Left lung (tissue), 4 donors: ENCODE measurements at regions not wholly inside any gene's neighbourhood (a gene's known extent, or its start where the extent isn't known, plus 50 kb on each side); places are given as distances from the start of the nearest gene placed in this dataset.

Experiments used
- ATAC-seq: fragments of 200-7000 bp; cut with Tn5 transposase; one replicate; pipeline ENCODE4 v1.9.1; 2020; ENCODE audit warnings: moderate library complexity
- DNase-seq, 4 donors: peaks; one replicate each; pipeline ENCODE4 v3.0.0-alpha.2; 2013 to 2020
- H3K27ac ChIP-seq, 2 donors: fragments of 200-600 bp; sonication (generic) in 1 of 2; one replicate each; pipeline versions ENCODE4 v1.5.0 to v1.8.0; 2020 to 2021
- H3K27me3 ChIP-seq, 2 donors: fragments of 200-600 bp; sonication (generic) in 1 of 2; one replicate each; pipeline versions ENCODE4 v1.5.0 to v1.8.0; 2020 to 2021
- H3K36me3 ChIP-seq, 2 donors: fragments of 200-600 bp; sonication (generic) in 1 of 2; one replicate each; pipeline versions ENCODE4 v1.5.0 to v1.8.0; 2020 to 2021
- H3K4me1 ChIP-seq, 2 donors: fragments of 200-600 bp; one replicate each; pipeline ENCODE4 v1.8.0; 2021
- H3K4me3 ChIP-seq, 2 donors: fragments of 200-600 bp; sonication (generic) in 1 of 2; one replicate each; pipeline versions ENCODE4 v1.5.0 to v1.8.0; 2020 to 2021; ENCODE audit warnings: mild to moderate bottlenecking in 1 of 2
- H3K9me3 ChIP-seq, 2 donors: fragments of 200-600 bp; sonication (generic) in 1 of 2; one replicate each; pipeline versions ENCODE4 v1.5.0 to v1.8.0; 2020 to 2021
- intact Hi-C, 2 donors: fragments of 100-400 bp; cut with DNase I; formaldehyde crosslinking; loops; one replicate each; pipeline versions ENCODE4 v1.11.2 to v1.14.2; 2022
- TF ChIP-seq, protein P1 (sequence below), 2 donors: fragments of 200-600 bp; sonication (generic) in 1 of 2; IDR thresholded peaks; one replicate each; pipeline versions ENCODE4 v1.5.0 to v1.8.0; 2021; ENCODE audit warnings: antibody characterized with exemption in 2 of 2
- donor health status: DM: no; HTN: yes; CAD: no.
- donor health status: DM: no; HTN: no; CAD: no.

GRCh38 chr6:105587349-105588122, 184.7 kb upstream of the PREP start:
- TF ChIP-seq, protein P1, sequence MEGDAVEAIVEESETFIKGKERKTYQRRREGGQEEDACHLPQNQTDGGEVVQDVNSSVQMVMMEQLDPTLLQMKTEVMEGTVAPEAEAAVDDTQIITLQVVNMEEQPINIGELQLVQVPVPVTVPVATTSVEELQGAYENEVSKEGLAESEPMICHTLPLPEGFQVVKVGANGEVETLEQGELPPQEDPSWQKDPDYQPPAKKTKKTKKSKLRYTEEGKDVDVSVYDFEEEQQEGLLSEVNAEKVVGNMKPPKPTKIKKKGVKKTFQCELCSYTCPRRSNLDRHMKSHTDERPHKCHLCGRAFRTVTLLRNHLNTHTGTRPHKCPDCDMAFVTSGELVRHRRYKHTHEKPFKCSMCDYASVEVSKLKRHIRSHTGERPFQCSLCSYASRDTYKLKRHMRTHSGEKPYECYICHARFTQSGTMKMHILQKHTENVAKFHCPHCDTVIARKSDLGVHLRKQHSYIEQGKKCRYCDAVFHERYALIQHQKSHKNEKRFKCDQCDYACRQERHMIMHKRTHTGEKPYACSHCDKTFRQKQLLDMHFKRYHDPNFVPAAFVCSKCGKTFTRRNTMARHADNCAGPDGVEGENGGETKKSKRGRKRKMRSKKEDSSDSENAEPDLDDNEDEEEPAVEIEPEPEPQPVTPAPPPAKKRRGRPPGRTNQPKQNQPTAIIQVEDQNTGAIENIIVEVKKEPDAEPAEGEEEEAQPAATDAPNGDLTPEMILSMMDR (IDR thresholded peaks at IDR 0.05): no peak
- H3K27me3 ChIP-seq: no peaks in the 10 kb centered on the region
- peaks cover 0 to 9% of the 10 kb centered on the region in 2 donors for H3K4me1 ChIP-seq
- intact Hi-C loops: no loop called here
- H3K4me3 ChIP-seq: no peak overlapping the region
- no peaks in the 10 kb centered on the region for H3K9me3 ChIP-seq
- no peaks in the 10 kb centered on the region for H3K36me3 ChIP-seq
- DNase-seq (no peak), ATAC-seq (no peak)
- no peak overlapping the region for H3K27ac ChIP-seq

DNA sequence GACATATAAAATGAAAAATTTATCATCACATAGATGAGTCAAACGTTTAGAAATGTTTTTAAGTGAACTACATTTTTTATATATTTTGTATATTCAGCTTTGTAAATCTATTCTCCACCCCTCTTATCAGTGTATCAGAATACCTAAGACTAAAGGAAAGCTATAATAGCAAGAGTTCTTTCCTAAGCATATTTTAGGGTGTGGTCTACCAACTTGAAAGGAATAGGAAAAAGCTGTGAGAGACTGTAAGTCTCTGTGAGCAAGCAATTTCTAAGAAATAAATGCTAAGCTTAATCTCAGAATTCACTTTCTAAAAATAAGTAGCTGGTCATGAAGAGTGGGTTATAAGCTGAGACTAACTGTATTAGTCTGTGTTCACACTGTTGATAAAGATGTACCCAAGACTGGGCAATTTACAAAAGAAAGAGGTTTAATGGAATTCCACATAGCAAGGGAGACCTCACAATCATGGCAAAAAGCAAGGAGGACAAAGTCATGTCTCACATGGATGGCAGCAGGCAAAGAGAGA, 175.4 kb upstream of the PREP start:
- TF ChIP-seq, protein P1 (IDR thresholded peaks at IDR 0.05): no peak
- H3K9me3 ChIP-seq: no peaks in the 10 kb centered on the region
- no peak for ATAC-seq
- H3K4me1 ChIP-seq: no peaks in the 10 kb centered on the region
- no peak overlapping the region for H3K27ac ChIP-seq
- no peak for DNase-seq
- H3K27me3 ChIP-seq: no peaks in the 10 kb centered on the region
- no peaks in the 10 kb centered on the region for H3K36me3 ChIP-seq
- H3K4me3 ChIP-seq: no peak overlapping the region
- intact Hi-C loops: no loop called here

- H3K4me1 ChIP-seq: no peaks in the 10 kb centered on the region
- H3K27ac ChIP-seq: no peak overlapping the region
- H3K36me3 ChIP-seq: no peaks in the 10 kb centered on the region
- no peak for ATAC-seq
- H3K4me3 ChIP-seq: no peak overlapping the region
- no peaks in the 10 kb centered on the region for H3K27me3 ChIP-seq
- intact Hi-C loops: no loop called here
- no peak for DNase-seq
- TF ChIP-seq, protein P1 (IDR thresholded peaks at IDR 0.05): no peak
- H3K9me3 ChIP-seq: no peaks in the 10 kb centered on the region
These were observed 170.7 kb upstream of the PREP start for GRCh38 chr6:105573556-105573955.

DNA sequence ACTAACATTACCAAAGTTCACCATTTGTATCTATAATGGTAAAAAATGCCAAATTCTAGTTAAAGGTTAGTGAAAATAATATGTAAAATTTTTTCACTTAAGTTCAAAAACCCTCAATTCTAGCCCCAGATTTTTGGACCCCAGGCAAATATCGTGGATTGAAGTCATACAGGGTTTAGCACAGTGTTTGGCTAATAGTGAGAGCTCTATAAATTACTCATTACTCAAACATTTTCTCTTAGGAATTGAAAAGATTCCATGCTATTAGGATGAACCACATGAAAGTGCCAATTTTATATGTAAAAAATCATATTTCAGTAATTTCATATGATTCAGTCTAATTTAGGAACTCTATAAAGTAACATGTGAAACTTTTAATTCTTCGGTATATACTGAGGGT, 170.3 kb upstream of the PREP start:
- DNase-seq: no peak
- Histone ChIP-seq H3K4me1 (no peaks in the 10 kb centered on the region), H3K27ac (no peak overlapping the region), H3K4me3 (no peak overlapping the region), H3K36me3 (no peaks in the 10 kb centered on the region), H3K27me3 (no peaks in the 10 kb centered on the region), H3K9me3 (no peaks in the 10 kb centered on the region)
- intact Hi-C loops: no loop called here
- ATAC-seq: no peak
- TF ChIP-seq, protein P1 (IDR thresholded peaks at IDR 0.05): no peak

- intact Hi-C loops: no loop called here
- Histone ChIP-seq H3K9me3 (no peaks in the 10 kb centered on the region), H3K27me3 (no peaks in the 10 kb centered on the region), H3K27ac (no peak overlapping the region), H3K4me1 (no peaks in the 10 kb centered on the region), H3K4me3 (no peak overlapping the region), H3K36me3 (no peaks in the 10 kb centered on the region)
- TF ChIP-seq, protein P1 (IDR thresholded peaks at IDR 0.05): no peak
- ATAC-seq: no peak
- DNase-seq: no peak
These were observed 167.5 kb upstream of the PREP start for GRCh38 chr6:105570416-105570815.
